Naive B cell (primary cell): ENCODE measurements at regions not wholly inside any gene's neighbourhood (a gene's known extent, or its start where the extent isn't known, plus 50 kb on each side); places are given as distances from the start of the nearest gene placed in this dataset.

Source experiments
- ATAC-seq, 2 donors: fragments of 150-1000 bp; cut with Tn5 transposase; 2 replicates each; pipeline ENCODE4 v1.10.0; 2021; ENCODE audit warnings: low read depth in 2 of 2, mild to moderate bottlenecking in 2 of 2, moderate library complexity in 2 of 2
- DNase-seq: peaks from one replicate; pipeline ENCODE4 v3.0.0; 2022
- H3K27ac Mint-ChIP-seq, 6 donors: one replicate each; pipeline ENCODE4 v1.8.0; 2020 to 2022; ENCODE audit warnings: mild to moderate bottlenecking in 6 of 6, mixed read lengths in 6 of 6, moderate library complexity in 5 of 6, inconsistent platforms in 2 of 6
- H3K27me3 Mint-ChIP-seq, 3 donors: one replicate each; pipeline ENCODE4 v1.8.0; 2021 to 2022; ENCODE audit warnings: mixed read lengths in 3 of 3, mild to moderate bottlenecking in 1 of 3
- H3K36me3 Mint-ChIP-seq, 2 donors: one replicate each; pipeline ENCODE4 v1.8.0; 2020 to 2022; ENCODE audit warnings: mixed read lengths in 2 of 2, inconsistent platforms in 1 of 2, mild to moderate bottlenecking in 1 of 2
- H3K4me1 Mint-ChIP-seq, 3 donors: one replicate each; pipeline ENCODE4 v1.8.0; 2020 to 2022; ENCODE audit warnings: mixed read lengths in 3 of 3, inconsistent platforms in 1 of 3, mild to moderate bottlenecking in 1 of 3, moderate library complexity in 1 of 3
- H3K4me3 Mint-ChIP-seq, 8 donors: one replicate each; pipeline ENCODE4 v1.8.0; 2020 to 2022; ENCODE audit warnings: mild to moderate bottlenecking in 8 of 8, mixed read lengths in 8 of 8, moderate library complexity in 8 of 8, inconsistent platforms in 2 of 8
- H3K9me3 Mint-ChIP-seq, 7 donors: one replicate each; pipeline ENCODE4 v1.8.0; 2020 to 2022; ENCODE audit warnings: mixed read lengths in 7 of 7, mild to moderate bottlenecking in 5 of 7, inconsistent platforms in 2 of 7, moderate library complexity in 1 of 7

DNA sequence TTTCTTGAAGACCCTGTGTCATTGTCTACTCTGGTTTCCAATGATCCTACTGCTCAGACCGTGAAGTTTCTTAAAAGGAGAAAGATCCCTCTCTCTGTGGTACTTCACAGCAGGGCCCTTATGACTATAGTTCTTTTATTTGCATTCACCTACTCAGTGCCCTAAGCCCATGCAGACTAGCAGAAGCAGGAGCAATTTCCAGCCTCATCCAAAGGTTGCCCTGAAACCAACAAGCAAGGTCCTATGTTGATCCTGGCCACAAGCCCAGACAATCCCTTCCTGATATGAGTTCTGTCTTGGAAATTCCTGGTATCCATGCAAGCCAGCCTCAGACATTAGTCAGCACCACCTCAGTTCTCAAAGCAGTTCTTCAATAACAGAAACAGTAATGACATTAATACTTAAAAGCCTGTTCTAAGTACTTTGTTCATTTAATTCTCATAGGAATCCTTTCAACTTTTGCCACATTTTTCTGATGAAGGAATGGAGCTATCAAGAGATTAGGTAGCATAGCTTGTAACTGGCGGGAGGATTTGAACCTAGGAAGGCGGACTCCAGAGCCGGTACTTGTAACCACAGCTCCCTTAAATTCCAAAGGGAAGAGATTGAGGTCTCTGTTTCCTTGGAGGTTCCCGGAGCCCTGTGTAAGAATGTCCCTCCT lies 58.1 kb upstream of the ST8SIA6 start:
- Mint-ChIP-seq H3K27me3 (peaks cover 0 to 5% (median 2%) of the 10 kb centered on the region in 3 donors), H3K36me3 (peaks cover 0 to 6% of the 10 kb centered on the region in 2 donors), H3K4me1 (no peaks in the 10 kb centered on the region), H3K9me3 (peaks cover 0 to 14% (median 9%) of the 10 kb centered on the region in 7 donors), H3K27ac (peak overlapping the region in 1 of 6 donors; percentile 67), H3K4me3 (no peak overlapping the region)
- no peak for DNase-seq
- ATAC-seq, result no peak

DNA sequence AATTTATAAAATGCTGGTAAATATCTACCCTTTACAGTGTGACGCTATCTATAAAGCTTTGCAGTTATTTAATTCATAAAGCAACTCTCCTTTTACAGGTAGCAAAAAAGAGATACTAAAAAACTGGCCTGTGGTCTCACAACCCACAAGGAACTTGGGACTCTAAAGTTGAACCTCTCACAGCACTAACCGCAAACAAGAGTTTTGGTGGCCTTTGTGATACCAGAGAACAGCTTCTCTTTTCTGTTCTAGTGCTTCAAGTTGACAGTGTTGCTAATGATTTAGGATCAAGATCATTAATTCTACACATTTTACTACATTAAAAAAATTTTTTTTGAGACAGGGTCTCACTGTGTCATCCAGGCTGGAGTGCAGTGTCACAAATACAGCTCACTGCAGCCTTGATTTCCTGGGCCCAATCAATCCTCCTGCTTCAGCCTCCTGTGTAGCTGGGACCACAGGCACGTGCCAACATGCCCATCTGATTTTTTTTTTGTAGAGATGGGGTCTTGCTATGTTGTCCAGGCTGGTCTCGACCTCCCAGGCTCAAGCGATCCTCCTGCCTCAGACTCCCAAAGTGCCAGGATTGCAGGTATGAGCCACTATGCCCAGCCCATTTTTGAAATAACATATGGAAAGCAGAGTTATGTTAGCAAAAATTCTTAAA lies 56.0 kb upstream of the ST8SIA6 start:
- H3K4me3 Mint-ChIP-seq, result no peak overlapping the region
- H3K36me3 Mint-ChIP-seq, result peaks cover 0 to 6% of the 10 kb centered on the region in 2 donors
- peaks cover 0 to 6% (median 4%) of the 10 kb centered on the region in 7 donors for H3K9me3 Mint-ChIP-seq
- DNase-seq (no peak), ATAC-seq (no peak)
- no peak overlapping the region for H3K27ac Mint-ChIP-seq
- peaks cover 0 to 5% (median 0%) of the 10 kb centered on the region in 3 donors for H3K27me3 Mint-ChIP-seq
- H3K4me1 Mint-ChIP-seq, result no peaks in the 10 kb centered on the region

DNA sequence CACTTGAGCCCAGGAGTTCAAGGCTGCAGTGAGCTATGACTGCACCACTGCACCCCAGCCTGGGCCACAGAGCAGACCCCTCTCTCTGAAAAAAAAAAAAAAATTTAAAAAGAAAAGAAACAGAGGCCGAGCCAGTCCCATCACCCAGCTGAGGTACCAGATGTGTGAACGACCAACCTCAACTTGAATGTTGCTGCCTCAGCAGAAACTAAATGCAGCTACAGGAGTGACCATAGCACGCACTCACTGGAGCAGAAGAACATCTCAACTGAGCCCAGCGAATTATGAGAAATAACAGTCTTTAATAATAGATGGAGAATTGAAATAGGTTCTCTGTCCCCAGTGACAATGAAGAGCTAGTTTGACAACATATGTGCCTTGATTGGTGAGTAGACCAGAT lies 53.1 kb upstream of the ST8SIA6 start:
- ATAC-seq (no peak), DNase-seq (no peak)
- Mint-ChIP-seq H3K4me1 (no peaks in the 10 kb centered on the region), H3K4me3 (no peak overlapping the region), H3K9me3 (peaks cover 0 to 4% (median 0%) of the 10 kb centered on the region in 7 donors), H3K27ac (no peak overlapping the region), H3K27me3 (peaks cover 0 to 5% (median 0%) of the 10 kb centered on the region in 3 donors), H3K36me3 (no peaks in the 10 kb centered on the region)

DNA sequence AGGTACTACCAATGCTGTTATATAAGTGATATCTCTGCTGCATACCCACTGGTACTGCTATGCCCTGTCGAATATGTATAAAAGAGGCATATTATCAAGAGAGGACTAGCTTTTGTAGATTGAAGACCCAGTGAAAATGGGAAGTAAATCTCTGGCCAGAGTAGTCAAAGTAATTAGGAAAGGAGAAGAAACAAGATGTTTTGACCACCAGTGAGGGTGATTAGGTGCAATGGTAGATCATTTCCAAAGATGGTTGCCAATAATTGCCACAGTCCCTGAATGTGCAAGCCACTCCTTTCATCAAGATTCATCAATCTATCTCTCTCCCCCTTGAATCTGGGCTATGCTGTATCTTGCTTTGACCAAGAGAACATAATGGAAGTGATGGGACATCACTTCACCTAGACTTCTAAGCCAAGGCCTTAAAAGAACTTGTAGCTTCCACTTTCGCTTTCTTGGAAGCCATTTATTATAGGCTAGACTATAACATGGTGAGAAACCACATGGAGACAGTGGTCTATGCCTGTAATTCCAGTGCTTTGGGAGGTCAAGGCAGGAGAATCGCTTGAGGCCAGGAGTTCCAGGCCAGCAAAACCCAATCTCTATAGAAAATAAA lies 52.6 kb upstream of the ST8SIA6 start:
- peaks cover under 1 to 8% (median 1%) of the 10 kb centered on the region in 3 donors for H3K27me3 Mint-ChIP-seq
- H3K4me3 Mint-ChIP-seq, result no peak overlapping the region
- no peaks in the 10 kb centered on the region for H3K4me1 Mint-ChIP-seq
- H3K36me3 Mint-ChIP-seq, result no peaks in the 10 kb centered on the region
- H3K27ac Mint-ChIP-seq, result no peak overlapping the region
- H3K9me3 Mint-ChIP-seq, result peaks cover 0 to 4% (median 0%) of the 10 kb centered on the region in 7 donors
- DNase-seq (no peak), ATAC-seq (no peak)

DNA sequence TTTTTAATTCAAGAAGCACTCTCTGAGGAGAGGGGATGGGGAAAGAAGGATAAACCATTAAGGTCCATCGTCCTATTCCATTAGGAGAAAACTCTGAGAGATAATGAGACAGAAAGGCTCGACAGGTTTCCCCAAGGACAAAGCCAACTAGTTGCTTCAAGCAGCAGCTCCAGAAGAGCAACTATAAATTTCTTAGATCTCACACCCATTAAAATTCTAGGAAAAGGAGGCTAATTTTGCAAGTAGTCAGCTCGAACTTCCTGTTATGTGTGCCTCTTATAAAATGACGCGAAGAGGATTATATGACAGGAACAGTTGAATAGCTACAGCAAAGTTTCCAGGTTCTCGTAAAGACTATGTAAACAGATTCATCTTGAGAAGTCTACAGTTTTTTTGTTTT lies 52.0 kb upstream of the ST8SIA6 start:
- Mint-ChIP-seq H3K9me3 (peaks cover 0 to 4% (median 0%) of the 10 kb centered on the region in 7 donors), H3K4me3 (no peak overlapping the region), H3K36me3 (peaks cover 0 to 3% of the 10 kb centered on the region in 2 donors), H3K27ac (no peak overlapping the region), H3K27me3 (peaks cover 4 to 13% (median 6%) of the 10 kb centered on the region in 3 donors), H3K4me1 (no peaks in the 10 kb centered on the region)
- no peak for DNase-seq
- ATAC-seq, result no peak

DNA sequence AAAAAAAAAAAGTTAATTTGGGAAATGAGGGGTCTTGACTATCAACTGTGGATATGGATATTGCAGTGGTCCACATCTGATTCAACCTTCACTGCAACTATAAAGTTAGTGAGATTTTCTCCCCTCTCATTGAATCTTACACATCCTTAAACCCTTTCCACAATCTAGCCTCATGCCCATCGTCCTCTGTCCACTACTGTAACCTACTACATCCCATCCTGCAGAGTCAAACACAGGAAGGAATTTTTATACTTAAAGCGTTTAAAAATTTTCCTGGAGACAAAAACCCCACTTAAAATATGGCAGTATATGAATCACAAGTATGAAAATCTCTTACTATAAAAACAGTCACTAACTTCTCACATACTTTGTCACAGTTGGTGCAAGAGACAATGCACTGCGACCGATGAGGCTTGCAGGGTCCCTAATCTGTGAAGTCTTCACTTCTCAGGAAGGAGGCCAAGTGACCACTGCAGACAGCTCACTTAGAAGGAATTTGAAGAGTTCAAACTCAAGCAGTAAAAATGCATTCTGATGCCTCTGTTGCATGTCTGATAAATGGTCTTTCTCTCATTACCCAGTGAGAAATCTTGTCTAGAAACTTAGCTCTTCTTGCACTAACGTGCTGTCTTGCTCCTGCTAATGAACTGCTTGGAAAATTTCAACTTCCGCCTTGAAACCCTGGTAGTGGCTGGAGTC lies 50.3 kb upstream of the ST8SIA6 start:
- peaks cover 0 to 3% of the 10 kb centered on the region in 2 donors for H3K36me3 Mint-ChIP-seq
- ATAC-seq (no peak), DNase-seq (no peak)
- H3K9me3 Mint-ChIP-seq, result peaks cover 0 to 4% (median under 1%) of the 10 kb centered on the region in 7 donors
- H3K4me3 Mint-ChIP-seq, result no peak overlapping the region
- H3K27me3 Mint-ChIP-seq, result peaks cover 4 to 14% (median 6%) of the 10 kb centered on the region in 3 donors
- H3K4me1 Mint-ChIP-seq, result no peaks in the 10 kb centered on the region
- H3K27ac Mint-ChIP-seq, result no peak overlapping the region
